Glutamatergic neuron (in vitro differentiated cells): ENCODE measurements at regions not wholly inside any gene's neighbourhood (a gene's known extent, or its start where the extent isn't known, plus 50 kb on each side); places are given as distances from the start of the nearest gene placed in this dataset.

Source experiments
- DNase-seq: peaks from one replicate; pipeline ENCODE4 v3.0.0; 2022
- H3K27ac Mint-ChIP-seq: one replicate; pipeline ENCODE4 v1.8.0; 2020; ENCODE audit warnings: mild to moderate bottlenecking, mixed read lengths, inconsistent platforms; ENCODE audit not compliant: unreplicated experiment
- H3K27me3 Mint-ChIP-seq: one replicate; pipeline ENCODE4 v1.8.0; 2020; ENCODE audit warnings: mild to moderate bottlenecking, moderate library complexity, mixed read lengths, inconsistent platforms; ENCODE audit not compliant: unreplicated experiment
- H3K36me3 Mint-ChIP-seq: one replicate; pipeline ENCODE4 v1.8.0; 2020; ENCODE audit warnings: mild to moderate bottlenecking, mixed read lengths, inconsistent platforms; ENCODE audit not compliant: unreplicated experiment
- H3K4me1 Mint-ChIP-seq: one replicate; pipeline ENCODE4 v1.8.0; 2020; ENCODE audit warnings: mild to moderate bottlenecking, low read depth, mixed read lengths, inconsistent platforms; ENCODE audit not compliant: unreplicated experiment
- H3K4me3 Mint-ChIP-seq: one replicate; pipeline ENCODE4 v1.8.0; 2020; ENCODE audit warnings: mild to moderate bottlenecking, mixed read lengths, inconsistent platforms; ENCODE audit not compliant: unreplicated experiment
- H3K9me3 Mint-ChIP-seq: one replicate; pipeline ENCODE4 v1.8.0; 2020; ENCODE audit warnings: mild to moderate bottlenecking, moderate library complexity, mixed read lengths, inconsistent platforms; ENCODE audit not compliant: unreplicated experiment
- TF ChIP-seq, protein P1 (sequence below): fragments of 200-600 bp; sonication (generic); IDR thresholded peaks from one replicate; pipeline ENCODE4 v1.5.0; 2021; ENCODE audit not compliant: partially characterized antibody, unreplicated experiment

- TF ChIP-seq, protein P1, sequence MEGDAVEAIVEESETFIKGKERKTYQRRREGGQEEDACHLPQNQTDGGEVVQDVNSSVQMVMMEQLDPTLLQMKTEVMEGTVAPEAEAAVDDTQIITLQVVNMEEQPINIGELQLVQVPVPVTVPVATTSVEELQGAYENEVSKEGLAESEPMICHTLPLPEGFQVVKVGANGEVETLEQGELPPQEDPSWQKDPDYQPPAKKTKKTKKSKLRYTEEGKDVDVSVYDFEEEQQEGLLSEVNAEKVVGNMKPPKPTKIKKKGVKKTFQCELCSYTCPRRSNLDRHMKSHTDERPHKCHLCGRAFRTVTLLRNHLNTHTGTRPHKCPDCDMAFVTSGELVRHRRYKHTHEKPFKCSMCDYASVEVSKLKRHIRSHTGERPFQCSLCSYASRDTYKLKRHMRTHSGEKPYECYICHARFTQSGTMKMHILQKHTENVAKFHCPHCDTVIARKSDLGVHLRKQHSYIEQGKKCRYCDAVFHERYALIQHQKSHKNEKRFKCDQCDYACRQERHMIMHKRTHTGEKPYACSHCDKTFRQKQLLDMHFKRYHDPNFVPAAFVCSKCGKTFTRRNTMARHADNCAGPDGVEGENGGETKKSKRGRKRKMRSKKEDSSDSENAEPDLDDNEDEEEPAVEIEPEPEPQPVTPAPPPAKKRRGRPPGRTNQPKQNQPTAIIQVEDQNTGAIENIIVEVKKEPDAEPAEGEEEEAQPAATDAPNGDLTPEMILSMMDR, result no peak
- H3K4me3 Mint-ChIP-seq, result no peak overlapping the region
- DNase-seq, result no peak
- H3K36me3 Mint-ChIP-seq, result no peaks in the 10 kb centered on the region
- H3K27ac Mint-ChIP-seq, result no peak overlapping the region
- H3K9me3 Mint-ChIP-seq, result peaks cover 3% of the 10 kb centered on the region
- no peaks in the 10 kb centered on the region for H3K27me3 Mint-ChIP-seq
- peaks cover 8% of the 10 kb centered on the region for H3K4me1 Mint-ChIP-seq
Observed at GRCh38 chr9:136611606-136612005, 51.1 kb upstream of the EGFL7 start.

DNA sequence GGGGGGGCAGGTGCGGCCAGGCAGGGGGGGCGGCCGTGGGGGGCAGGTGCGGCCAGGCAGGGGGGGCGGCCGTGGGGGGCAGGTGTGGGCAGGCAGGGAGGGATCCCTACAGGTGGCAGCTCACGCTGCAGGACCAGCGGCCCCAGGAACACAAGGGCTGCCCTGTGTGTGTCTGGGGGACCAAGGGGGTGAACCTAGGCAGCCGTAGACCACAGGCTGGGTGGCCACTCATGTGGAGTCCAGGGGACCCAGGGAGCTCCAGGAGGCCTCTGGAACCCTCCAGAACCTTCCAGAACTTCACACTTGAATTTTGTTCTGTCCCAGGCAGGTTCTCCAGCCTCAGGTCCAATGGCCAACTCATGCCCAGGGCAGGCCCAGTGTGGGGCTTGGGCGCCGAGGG is 51.6 kb upstream of the EGFL7 start:
- Mint-ChIP-seq H3K9me3 (peaks cover 3% of the 10 kb centered on the region), H3K4me1 (peaks cover 8% of the 10 kb centered on the region), H3K36me3 (no peaks in the 10 kb centered on the region), H3K4me3 (no peak overlapping the region), H3K27ac (no peak overlapping the region), H3K27me3 (no peaks in the 10 kb centered on the region)
- TF ChIP-seq, protein P1, result no peak
- DNase-seq, result no peak

- no peaks in the 10 kb centered on the region for H3K36me3 Mint-ChIP-seq
- peaks cover 4% of the 10 kb centered on the region for H3K27me3 Mint-ChIP-seq
- peaks cover 7% of the 10 kb centered on the region for H3K9me3 Mint-ChIP-seq
- no peak for DNase-seq
- H3K4me3 Mint-ChIP-seq, result no peak overlapping the region
- no peak overlapping the region for H3K27ac Mint-ChIP-seq
- TF ChIP-seq, protein P1, result no peak
- peaks cover 8% of the 10 kb centered on the region for H3K4me1 Mint-ChIP-seq
Observed at GRCh38 chr9:136610426-136610825, 52.3 kb upstream of the EGFL7 start.

GRCh38 chr9:136609838-136610311 is 52.8 kb upstream of the EGFL7 start:
- H3K4me1 Mint-ChIP-seq, result peaks cover 6% of the 10 kb centered on the region
- no peak for DNase-seq
- TF ChIP-seq, protein P1, result no peak
- H3K4me3 Mint-ChIP-seq, result no peak overlapping the region
- H3K36me3 Mint-ChIP-seq, result no peaks in the 10 kb centered on the region
- H3K9me3 Mint-ChIP-seq, result peaks cover 7% of the 10 kb centered on the region
- H3K27ac Mint-ChIP-seq, result no peak overlapping the region
- H3K27me3 Mint-ChIP-seq, result peaks cover 4% of the 10 kb centered on the region

DNA sequence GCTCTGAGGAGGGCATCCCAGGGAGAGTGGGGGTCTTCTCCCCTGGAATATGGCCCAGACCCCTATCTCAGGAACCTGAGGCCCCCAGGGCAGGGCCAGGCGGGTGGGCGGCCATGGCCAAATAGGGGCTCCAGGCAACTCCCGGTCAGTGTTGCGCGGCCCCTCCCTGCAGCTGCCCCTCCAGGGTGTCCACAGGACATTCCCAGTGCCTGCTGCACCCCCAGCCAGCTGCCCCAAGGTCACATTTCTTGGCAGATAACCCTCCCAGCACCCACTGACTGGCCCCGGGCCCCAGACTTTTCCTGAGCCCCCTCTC is 53.6 kb upstream of the EGFL7 start:
- TF ChIP-seq, protein P1, result no peak
- Mint-ChIP-seq H3K36me3 (no peaks in the 10 kb centered on the region), H3K4me3 (no peak overlapping the region), H3K9me3 (peaks cover 7% of the 10 kb centered on the region), H3K27ac (no peak overlapping the region), H3K27me3 (peaks cover 4% of the 10 kb centered on the region), H3K4me1 (peaks cover 6% of the 10 kb centered on the region)
- no peak for DNase-seq
